ENCODE measurements at regions not wholly inside any gene's neighbourhood (a gene's known extent, or its start where the extent isn't known, plus 50 kb on each side); places are given as distances from the start of the nearest gene placed in this dataset.
"Not testable (repeated sequence)": the region's sequence is repeated elsewhere in the genome, so short reads cannot be mapped to it uniquely, and the experiment has no call there.

DNA sequence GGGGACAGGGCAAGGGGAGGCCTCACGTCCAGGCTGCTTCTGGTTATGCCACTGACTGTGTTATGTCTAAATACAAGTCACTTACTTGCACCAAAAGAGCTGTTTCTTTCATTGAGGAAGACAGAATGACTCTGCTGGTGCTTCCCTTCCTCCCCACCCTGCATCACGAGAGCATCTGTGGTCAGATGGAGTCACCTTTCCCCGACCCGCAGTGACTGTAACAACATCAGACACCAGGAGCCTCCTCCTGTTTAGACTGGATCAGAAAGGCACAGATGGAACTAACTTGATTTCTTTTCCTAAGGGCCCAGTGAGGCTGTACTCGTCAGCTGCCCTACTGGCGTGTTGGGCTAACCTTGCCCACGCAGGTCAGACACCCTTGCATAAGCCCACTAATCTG, 90.3 kb upstream of the ZNF536 start:
- no peak for DNase-seq

DNA sequence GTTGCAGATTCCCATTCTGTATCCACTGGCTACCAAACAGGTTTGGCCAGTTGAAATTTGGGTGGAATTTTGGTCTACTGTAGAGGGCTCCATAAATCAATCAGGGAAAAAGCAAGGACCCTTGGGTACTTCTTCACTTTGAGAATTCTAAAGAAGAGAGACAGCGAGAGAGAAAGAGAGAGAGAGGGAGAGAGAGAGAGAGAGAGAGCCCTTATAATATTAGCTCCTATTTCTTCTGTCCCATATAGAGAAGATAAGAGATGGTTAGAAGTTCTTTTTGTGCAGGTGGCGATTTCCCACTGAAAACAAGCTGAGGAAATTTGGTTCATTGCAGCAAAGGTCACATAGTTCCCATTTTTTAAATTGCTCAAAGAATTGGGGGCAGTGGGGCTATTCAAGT, 88.6 kb upstream of the ZNF536 start:
- DNase-seq = no peak

DNA sequence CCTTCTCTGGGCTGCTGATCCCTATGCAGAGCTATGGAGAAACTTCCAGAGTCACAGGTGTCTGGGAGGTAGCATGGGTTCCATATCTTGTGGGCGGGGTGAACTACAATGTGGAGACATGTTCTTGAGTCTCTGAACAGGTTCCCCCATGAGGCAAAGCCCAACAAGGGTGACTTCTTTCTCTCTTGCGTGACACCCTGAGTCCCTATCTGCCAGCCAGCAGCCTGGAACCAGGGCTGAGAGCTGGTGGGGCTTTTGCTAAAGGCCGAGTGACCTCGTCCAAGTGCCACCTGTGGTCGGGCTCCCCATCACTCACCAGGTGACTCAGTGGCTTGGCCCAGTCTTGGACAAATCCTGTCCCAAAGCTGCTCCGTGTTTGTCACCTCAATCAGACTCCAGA, 88.0 kb upstream of the ZNF536 start:
- no peak for DNase-seq

DNA sequence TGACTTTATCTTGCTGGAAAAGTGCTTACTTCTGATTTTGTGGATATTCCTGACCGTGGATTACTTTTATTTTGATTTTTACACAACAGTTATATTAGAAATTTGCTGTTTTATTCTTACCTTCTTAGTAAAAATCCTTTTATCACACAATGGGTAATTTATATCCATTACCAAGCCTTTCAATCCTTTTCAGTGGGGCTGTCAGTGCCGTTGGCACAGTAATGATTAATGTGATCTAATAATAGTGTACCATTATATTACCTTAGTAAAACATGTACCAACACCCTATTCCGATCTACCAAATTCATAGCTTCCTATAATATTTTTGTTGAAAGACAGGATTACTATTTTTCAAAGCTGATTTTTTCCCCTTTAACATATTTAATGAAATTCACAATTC, 87.3 kb upstream of the ZNF536 start:
- DNase-seq = no peak

DNA sequence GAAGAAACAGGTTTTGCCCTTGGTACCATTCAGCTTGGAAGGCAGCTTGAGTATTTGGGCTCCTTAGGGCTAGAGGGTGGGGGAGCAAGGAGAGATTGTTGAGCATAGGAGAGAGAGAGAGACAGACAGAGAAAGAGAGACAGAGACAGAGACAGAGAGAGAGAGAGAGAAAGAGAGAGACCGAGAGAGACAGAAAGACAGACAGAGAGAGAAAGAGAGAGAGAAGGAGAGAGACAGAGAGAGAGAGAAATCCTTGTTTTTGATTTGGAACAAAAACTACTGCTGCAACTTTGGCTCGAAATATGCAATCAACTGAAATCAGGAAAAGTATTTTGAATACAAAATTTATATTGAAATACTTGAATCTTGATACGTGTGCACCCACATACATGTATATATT, 85.8 kb upstream of the ZNF536 start:
- no peak for DNase-seq

DNA sequence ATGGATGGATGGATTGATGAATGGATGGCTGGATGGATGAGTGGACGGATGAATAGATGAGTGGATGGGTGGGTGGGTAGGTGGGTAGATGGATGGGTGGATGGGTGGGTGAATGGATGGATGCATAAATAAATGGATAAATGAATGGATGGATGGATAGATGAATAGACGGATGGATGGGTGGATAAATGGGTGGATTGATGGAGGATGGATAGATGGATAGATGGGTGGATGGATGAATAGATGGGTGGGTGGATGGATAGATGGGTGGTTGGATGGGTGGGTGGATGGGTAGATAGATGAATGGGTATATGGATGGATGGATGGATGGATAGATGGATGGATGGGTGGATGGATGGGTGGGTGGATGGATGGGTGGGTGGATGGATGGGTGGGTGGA, 84.9 kb upstream of the ZNF536 start:
- DNase-seq = no peak

DNA sequence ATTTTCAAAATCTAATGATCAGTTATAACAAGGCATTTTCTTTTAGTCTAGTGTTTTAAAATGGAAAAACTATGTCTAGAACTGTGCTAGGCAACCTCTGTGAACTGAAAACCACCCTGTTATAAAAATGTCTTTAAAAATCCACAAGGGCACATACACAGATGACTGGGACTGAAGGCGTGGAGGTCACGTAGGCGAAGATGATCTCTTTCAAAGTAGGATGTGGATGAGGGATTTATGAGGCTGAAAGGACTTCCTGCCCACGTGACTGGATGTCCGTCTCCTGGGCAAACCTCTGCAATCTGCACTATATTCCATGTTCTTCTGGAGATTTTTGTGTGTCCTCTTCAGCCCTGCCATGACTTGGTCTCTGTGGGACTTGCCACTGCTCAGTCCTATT, 84.2 kb upstream of the ZNF536 start:
- DNase-seq = no peak

DNA sequence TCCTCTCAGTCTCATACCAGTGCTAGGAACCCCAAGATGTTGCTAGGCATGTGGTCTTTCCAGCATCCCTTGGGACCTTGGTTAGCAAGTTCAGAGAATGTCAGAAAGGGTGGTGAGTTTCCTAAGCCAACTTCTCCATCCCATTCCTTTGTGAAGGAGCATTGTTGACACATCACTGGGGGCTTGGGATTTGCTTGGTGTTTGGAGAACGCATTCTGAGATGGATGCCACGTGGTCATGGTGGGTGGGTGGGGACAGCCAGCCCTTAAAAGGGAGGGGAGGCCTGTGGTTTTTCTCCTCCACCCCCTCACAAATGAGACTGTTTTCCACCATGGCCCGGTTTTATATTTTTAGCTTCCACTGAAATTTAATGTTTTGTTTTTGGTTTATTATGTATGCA, 83.3 kb upstream of the ZNF536 start:
- no peak for DNase-seq

DNA sequence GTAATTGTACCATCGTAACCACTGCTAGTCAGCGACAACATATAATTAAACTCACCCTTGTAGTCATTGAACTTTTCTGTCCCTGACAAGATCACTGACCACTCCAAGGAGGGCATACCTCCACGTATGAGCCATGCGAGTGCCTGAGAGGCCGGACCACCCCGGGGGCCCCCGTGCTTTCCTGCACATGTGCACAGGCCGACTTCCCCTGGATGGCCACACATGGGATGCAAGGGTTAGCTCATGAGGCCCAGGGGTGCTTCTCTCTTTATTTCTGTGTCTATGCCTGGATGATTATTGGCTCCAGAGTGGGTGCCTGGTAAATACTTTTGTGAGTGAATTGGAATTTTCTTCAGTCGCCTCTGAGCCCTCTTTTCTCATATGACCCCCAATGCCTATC, 82.8 kb upstream of the ZNF536 start:
- DNase-seq = no peak

DNA sequence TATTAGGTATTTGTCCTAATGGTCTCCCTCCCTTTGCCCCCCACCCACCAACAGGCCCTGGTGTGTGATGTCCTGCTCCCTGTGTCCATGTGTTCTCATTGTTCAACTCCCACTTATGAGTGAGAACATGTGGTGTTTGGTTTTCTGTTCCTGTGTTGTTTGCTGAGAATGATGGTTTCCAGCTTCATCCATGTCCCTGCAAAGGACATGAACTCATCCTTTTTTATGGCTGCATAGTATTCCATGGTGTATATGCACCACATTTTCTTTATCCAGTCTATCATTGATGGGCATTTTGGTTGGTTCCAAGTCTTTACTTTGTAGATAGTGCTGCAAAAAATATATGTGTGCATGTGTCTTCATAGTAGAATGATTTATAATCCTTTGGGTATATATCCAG, 81.4 kb upstream of the ZNF536 start:
- not testable (repeated sequence) for DNase-seq

DNA sequence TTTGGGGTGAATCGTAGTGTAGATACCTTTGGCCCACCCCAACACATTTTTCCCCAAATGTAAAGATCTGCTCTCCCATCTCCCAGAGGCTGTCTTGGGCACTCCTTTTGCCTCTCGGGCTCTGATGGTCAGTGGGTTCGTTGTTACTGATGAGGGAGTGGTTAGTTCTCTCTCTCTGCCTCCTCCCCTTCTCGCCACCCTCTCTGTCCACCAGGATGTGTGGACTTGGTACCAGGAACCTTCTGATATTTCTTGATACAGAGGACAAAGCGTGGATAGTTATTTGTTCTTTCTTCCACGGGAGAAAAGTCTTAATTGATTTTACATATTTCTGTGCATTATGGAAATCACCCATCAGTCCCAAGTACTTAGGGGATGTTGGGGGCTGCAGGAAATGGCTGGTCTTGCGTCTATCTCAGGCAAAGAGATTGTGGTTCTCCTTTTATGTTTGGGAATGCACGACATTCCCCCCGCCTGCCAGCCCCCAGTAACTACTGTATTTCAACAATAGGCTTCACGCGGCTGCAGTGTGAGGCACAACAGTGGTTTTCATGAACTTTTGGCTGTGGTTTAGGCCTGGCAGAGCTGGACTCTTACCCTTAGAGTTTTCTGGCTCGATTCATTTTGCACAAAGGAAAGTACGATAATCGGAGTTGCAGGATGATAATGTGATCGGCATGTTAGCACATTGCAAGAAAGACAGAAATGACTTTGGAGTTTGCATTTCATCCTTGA, 79.0 kb upstream of the ZNF536 start:
- no peak for DNase-seq

DNA sequence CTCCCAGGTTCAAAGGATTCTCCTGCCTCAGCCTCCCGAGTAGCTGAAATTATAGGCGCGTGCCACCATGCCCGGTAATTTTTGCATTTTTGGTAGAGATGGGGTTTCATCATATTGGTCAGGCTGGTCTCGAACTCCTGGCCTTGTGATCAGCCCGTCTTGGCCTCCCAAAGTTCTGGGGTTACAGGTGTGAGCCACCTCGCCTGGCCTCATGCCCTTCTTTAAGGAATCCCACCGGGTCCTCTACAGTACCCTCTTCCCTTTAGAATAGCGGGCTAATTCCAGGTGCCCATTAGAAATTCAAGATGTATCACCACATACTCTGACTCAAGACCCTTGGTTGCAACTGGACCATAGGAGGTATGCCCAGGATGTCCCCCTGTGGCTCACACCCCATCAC, 74.2 kb upstream of the ZNF536 start:
- DNase-seq = no peak

DNA sequence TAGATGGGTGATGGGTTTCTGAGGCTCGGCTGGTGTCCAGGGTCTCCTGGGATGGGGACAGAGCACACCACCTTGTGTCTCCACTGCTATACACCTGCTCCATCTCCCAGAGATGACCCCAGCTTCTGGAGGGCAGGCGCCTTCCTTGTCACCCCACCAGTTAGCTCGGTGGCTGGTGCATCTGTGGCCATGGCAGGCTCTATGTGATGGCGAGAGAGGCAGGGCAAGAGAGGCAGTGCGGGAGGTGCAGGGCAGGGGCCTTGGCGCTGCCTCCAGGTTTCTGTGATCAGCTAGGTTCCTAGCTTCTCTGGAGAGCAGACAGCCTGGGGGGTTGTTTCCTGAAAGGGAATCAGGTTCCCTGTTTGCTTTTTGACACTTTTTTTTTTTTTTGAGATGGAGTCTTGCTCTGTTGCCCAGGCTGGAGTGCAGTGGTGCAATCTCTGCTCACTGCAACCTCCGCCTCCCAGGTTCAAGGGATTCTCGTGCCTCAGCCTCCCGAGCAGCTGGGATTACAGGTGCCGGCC, 69.0 kb upstream of the ZNF536 start:
- no peak for DNase-seq

DNA sequence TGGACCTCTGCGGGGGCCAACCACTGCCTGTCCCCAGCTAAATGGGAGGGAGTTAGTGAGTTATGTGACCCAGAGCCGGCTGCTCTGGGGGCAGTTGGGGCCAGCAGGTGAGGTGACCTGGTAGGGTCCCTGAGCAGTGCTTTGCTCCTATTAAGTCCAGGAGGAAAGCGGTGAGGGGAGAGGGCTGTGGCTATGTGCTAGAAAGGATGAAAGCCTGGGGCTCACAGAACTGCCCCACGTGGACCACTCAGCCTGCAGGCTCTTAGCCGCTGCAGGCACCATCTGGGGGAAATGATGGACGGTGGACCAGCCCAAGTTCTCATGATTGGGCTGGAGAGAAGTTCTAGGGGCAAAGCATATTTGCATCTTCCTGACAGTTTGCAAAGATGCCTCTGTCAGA, 67.6 kb upstream of the ZNF536 start:
- no peak for DNase-seq

DNA sequence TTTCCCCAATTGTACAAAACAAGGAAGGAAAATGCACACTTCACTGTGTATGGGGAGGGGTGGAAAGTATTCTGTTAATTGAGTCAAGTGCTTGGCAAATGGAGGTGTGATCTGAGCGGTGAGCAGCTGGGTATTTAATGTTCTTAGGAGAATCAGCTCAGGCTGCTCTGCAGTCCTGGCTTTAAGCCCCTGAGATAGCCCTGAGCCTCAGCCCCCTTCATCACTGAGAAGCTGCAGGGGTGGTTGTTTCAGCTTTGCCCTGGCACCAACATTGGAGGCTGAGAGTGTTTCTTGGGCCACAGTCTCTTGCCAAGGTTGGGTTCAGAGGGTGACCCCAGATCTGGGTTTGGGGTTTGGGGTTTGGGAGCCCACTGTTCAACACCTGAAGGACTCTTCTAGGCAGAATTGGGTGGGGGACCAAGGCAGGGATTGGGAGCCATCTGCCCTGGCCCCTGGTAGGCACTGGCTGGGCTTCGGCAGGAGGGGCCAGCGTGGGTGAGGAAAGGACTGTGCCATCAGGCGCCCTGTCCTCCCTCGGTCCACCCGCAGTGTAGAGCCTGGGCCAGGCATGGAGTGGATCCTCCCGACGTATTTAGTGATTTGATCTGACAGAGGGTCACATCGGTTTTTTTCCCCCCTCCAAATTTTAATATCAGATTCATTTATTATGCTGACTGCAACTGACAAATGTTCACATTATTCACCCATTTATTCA, 66.7 kb upstream of the ZNF536 start:
- no peak for DNase-seq

DNA sequence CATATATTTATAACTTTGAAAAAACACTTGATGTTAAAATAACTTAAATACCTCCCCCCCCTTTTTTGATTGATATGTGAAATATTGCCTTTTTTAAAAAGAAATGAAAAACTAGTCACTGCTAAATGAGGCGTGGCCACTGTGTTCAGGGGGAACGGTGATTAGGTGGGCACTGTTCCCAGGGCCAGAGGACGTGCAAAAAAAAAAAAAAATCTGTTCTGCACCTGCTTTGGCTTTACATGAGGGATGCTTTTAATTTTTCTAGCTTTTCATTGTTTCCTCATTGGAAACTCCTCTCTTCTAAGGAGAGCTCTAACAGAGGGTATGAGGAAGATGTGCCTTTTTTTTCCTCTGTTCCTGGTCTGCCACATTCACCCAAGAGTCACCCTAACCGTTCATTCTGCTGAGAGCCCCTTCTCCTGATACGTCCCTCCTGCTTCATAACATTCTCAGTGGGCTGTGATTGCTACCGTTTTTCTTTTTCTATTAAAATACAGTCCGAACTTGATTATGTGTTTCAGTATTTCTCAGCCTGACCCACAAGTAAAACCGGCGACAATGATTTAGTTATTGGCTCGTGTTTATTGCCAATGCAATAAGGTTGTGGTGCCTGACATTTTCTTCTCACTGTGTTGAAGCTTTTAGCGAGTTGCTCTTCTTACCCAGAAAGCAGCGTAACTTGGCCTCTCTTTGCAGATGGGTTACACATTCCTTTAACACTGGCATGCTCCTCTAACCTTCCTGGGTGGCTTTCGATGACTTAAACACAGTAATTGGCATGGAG, 64.8 kb upstream of the ZNF536 start:
- no peak for DNase-seq

DNA sequence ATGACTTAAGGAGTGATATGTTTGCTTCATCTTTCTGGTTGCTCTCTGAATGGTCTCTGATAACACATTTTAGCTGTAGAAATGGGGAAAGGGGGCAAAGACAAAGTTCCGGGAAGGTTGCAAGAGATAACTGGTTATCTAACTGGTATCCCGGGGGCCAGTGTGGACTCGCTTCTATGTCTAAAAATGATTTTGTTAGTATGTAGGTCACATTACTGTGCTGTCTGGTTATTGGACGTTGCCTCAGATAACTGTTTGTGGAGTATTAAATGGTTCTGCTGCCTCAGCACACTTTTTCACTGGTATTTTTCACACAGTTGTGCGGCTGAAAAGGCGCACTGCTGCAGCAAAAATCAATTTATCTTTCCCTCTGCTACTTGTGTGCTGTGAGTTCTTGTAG, 63.0 kb upstream of the ZNF536 start:
- DNase-seq = no peak

DNA sequence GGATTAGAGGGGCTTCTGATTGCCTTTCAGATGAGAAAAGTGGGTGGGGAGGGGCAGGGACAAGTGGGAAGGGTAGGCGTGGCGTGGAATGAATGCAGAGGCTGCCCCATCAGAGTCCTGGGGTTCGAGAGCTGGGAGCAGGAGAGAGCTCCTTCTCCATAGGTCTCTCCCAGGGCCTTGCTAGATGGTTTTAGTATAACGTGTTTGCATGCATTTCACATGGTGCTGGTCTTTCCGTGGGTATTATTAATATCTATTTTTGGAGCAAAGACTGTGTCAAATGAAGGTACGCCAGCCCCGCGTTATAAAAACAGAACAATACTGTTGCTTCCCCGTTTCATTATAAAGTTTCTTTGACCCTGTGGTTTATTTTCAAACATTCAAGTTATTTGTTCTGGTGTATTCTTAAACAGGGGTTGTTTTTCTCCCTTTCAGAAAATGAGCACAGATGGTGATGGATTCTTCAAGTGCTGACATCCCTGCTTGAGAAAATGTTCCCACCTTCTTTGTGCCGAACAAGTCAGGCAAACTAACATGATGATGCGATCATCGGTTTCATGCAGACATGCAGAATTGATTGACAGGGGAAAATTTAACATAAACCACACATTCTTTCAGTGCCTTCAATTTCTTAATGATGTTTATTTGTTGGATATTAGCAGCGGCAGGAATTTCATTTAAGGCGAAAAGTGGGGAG, 62.1 kb upstream of the ZNF536 start:
- DNase-seq = no peak

DNA sequence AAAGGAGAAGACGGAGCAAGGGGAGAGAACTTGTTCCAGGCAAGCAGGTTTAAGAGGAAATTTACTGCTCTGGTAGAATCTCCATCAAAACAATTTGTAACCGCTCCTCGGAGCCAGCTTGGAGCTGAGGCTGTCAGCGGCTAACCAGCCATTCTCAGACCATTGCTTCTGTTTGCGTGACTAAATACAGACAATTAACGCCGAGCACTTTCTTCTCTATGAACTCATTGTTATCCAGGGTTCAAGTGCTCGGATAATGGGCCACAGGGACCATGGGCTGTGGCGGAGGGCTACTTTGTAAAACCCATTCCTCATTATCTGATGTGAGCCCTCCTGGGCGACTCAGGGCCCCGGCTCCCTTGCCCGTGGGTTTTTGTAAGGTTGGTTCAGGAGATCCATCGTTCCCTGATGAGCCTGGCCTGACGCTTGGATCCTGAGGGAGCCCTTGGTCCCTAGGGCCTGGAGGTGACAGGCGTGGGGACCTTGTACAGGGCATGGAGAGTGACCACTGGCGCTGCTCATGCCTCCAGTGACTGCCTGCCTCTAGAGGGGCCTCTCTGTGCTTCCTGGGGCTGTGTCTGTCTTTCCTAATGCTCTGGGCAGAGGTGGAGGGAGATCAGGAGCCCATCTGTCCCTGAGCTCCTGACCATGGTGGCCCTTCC, 61.5 kb upstream of the ZNF536 start:
- no peak for DNase-seq

DNA sequence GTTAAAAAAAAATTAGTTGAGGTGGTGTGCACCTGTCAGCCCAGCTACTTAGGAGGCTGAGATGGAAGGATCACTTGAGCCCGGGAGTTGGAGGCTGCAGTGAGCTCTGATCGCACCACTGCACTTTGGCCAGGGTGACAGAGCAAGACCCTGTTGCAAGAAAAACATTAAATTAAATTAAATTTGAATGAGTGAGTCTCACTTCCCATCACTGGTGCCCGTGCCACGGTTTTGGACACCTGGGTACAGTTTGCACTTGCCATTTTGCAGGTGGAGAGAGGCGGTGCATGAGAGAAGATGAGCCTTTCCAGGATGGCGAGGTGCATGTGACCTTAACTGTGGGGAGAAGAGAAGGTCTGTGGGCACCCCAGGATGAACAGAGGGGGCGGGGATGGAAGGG, 60.3 kb upstream of the ZNF536 start:
- DNase-seq = no peak

DNA sequence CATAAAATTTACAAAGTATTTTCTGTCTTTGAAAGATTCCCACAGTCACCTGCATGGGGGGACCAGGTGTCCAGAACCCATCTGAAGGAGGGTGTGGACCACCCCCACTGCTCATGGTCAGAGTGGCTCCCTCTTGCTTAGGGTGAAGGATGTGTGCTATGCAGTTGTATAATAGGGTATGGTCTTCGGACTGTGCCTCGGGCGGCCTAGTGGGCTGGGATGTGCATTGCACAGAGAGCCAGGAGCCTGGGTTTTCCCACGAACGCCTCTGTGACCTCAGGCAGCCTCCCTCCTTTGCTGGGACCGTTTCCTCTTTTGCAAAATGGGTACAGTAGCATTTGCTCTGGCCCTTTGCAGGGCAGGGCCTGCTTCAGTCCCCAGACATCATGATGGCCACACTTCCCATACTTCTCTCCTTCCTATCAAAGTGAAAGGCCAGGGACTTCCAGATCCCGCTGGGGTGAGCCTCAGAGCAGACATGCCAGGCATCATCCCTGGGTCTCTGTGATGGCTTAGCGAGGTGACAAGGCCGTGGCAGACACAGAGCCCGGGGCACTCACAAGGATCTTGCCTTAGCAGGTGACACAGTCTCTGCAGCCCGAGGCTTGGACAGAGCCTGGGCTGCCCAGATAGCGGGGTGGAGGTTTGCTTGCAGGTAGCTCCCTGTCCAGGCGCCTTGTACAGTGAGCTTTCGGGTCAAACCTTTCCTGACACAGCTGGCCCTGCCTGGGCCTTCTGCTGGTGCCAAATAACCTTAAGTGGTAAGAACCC, 59.4 kb upstream of the ZNF536 start:
- DNase-seq = no peak

DNA sequence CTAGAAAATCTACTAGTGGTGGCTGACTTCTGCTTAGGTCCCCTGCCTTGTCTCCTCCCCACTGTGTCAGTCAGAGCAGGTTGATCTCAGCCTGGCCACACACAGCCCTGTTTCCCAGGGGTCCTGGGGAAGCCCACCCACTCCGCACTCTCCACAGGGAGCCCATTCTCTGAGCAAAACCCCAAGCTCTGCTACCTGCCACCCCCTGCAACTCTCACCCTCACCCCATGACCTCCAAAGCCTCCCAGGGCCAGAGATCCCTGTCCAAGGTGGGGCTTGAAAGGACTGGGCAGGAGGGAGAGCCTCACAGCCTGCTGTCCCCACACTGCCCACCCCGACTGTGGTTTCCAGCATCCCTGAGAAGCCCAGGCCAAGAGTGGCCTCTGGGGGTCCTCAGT, 58.8 kb upstream of the ZNF536 start:
- no peak for DNase-seq

Data from GOT3 (cell line).